SIG-M5 treated with dmso at 0.1 percent for 504 hours (cell line): ENCODE measurements at regions not wholly inside any gene's neighbourhood (a gene's known extent, or its start where the extent isn't known, plus 50 kb on each side); places are given as distances from the start of the nearest gene placed in this dataset.

ENCODE experiments used
- DNase-seq: peaks from one replicate; lab custom pipeline; 2025; ENCODE audit not compliant: unreplicated experiment; lab: John Stamatoyannopoulos, UW

DNA sequence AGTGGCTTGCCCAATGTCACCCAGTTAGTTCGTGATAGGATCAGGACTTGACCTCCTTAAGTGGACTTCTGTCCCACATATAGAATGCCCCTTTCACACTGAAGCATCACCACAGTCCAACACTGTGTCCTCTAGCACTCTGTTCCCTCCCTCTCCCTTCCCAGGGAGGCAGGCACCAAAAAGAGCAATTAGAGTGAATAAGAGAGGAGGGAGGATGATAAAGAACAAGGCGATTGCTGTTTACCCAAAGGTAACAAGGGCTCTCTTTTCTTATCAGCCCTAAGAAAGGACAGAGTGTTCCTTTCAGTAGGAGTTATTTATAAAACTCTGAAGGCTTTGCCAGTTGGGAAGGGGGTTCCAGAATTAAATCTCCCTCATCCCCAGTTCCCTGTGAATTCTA lies 192.7 kb upstream of the ATP2B1 start:
- no peak for DNase-seq

GRCh38 chr12:89899651-89900050 lies 191.0 kb upstream of the ATP2B1 start:
- DNase-seq, result no peak

DNA sequence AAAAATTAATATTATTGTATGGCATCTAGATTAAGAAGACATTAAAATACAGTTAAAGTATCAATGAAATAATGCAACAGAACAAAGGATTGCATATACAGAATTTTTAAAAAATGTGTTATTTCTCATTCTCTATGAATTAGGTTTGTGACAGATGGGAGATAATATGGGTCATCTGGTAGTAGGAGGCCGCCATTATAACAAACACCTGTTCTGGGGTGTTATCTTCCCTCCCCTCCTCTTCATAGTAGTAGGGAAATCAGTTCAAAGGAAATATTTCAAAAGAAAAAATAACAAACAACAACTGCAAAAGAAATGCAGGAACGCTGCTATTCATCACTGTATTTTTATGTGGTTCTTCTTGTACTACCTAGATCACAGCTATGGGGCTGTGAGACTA lies 187.0 kb upstream of the ATP2B1 start:
- DNase-seq, result no peak

- no peak for DNase-seq
These were observed 186.5 kb upstream of the ATP2B1 start for GRCh38 chr12:89895101-89895500.

- DNase-seq, result no peak
These were observed 185.5 kb upstream of the ATP2B1 start for GRCh38 chr12:89893972-89894706.

DNA sequence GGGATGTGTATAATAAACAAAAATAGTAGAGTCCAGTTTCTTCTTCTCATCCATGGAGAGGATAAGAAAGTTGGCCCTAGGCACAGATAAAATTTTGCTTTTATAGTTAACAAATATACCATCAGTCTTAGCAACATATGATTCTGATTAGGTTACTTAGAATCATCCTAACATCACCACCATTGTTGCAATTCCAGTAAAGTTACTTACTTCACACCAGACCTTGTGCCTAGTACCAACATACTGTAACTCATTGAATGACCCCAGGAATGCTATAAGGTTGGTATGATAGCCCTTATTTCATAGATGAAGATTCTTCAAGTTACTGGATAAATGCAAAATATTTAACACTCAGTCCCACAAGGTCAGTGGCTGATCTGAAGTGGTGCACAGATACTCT lies 183.8 kb upstream of the ATP2B1 start:
- no peak for DNase-seq

DNA sequence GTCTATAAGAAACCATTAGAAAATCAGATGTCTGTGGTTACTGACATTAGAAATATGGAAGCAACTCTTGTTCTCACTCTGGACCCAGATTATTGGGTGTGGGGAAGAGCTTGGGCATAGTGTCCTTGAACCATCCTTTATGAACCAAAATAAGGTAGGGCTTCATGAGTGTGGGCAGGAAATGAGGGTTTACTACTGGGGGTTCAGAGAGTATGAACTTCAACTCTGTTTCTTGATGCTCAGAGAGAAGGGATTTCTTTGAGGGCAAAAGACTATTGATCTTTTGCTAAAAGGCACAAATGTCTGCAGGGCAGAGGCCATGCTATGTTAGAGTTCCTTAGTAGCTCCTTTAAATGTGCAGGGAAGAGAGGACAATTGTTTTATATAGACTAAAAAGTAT lies 183.3 kb upstream of the ATP2B1 start:
- no peak for DNase-seq

DNA sequence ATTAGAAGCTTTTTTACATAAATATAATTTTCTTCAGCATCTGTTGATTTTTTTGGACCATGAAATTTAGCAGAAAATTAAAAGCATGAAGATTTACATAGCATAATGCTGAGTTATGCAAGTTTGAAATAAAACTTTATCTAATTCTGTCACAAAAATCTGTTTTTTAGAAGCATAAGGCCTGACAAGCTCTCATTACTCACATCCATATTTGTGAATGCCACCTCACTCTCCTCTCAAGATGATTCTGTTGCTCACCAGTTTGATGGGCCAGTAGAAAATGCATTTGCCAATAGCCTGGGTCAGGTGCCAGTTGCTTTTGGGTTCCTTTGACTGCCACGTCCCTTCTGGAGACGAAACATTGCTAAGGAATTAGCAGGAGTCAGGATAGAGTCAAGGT lies 181.5 kb upstream of the ATP2B1 start:
- DNase-seq, result no peak

DNA sequence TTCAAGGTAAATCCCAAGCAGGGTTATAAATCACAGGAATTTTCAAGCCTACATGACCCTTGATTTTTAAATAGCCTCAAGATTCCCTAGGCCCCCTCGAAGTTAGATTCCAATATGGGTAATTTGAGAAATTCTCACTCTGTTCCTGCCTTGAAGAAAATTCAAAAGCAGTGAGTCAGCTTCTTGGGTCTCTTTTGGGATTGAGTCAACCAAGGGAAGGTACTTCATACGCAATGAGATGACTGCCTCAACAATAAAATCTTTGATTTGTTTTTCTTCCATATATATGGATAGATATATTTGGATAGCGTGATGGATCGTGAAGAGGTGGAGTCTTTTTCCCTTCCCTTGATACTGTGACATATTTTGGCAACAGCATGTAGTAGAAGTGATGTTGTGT lies 180.4 kb upstream of the ATP2B1 start:
- DNase-seq, result no peak

GRCh38 chr12:89884952-89885351 lies 176.3 kb upstream of the ATP2B1 start:
- no peak for DNase-seq

DNA sequence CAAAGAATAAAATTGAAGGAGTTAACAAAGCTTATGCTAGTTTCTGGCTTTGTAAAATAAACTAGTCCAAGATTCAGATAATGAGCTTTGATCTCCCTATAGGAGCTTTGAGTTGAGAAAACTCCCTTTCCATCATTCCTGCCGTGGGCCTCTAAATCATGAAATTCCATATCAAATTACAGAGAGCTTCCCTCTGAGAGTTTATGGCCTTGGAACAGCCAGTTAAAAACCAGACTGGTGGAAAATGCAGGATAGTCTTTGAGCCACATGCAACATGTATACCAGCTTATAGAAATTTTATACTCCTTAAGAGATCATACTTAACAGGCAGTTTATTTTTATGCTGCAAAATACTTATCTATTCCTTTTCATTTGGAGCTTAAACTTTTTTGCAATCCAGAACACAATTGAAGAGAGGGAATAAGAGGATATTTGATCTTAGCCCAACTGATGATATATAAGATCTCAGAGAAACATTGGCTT lies 175.8 kb upstream of the ATP2B1 start:
- DNase-seq, result no peak

GRCh38 chr12:89883630-89884389 lies 175.2 kb upstream of the ATP2B1 start:
- DNase-seq, result no peak

DNA sequence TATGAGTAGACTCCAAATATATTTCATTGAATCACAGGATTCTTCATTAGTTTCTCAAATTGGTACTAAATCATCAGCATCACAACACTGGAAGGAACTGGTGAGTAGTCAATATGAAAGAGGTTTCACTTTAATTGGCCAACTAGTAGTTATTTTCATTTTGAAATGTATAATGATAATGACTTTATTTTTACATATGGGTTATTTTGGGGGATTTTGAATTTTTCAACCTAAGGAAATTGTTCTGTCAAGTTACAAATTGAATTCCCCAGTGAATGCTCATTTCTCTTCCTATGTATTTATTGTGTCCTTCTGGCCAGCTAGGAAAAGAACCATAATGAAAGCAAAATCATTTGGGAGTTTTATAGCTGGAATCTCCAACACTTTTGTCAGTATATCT lies 174.2 kb upstream of the ATP2B1 start:
- no peak for DNase-seq

DNA sequence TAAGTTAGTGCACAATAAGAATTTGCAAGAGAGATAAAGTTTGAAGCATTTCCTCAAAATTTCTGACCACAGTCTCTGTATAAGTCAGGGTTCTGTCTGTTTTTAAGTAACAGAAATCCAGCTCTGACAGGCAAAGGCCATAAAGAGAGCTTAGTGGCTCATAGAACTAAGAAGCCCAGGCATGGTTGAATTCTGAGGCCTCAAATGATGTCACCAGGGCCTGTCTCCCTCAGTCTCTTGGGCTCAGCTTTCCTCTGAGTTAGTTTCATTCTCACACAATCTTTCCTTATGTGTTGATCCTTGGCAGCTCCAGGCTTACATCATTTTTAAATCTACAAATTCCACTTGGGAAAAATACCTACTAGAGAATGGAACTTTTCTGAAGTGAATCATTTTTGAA lies 173.4 kb upstream of the ATP2B1 start:
- no peak for DNase-seq

DNA sequence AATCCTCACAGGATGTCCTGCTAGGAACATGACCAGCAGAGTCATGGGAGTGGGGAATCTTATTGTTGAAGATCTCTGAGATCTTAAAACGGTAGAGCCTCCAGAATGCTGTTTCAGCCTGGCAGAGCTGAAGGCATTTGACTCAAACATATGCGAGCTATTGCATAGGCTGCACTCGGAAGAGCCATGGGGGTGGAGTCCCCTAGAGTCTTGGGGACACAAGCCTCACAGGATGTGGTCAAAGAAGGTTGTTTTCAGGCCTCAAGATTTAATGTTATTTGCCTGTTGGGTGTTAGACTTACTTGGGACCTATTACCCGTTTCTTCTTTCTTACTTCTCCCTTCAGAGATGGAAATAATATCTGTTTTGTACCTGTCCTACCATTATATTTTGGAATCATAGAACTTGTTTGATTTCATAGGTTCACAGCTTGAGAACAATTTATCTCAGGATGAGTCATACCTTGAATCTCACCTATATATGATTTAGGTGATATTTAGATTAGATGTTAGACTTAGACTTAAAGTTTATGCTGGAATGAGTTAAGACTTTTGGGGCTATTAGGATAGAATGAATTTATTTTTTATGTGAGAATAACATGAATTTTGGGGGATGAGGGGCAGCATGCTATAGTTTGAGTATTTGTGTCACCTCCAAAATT lies 172.2 kb upstream of the ATP2B1 start:
- DNase-seq, result no peak

DNA sequence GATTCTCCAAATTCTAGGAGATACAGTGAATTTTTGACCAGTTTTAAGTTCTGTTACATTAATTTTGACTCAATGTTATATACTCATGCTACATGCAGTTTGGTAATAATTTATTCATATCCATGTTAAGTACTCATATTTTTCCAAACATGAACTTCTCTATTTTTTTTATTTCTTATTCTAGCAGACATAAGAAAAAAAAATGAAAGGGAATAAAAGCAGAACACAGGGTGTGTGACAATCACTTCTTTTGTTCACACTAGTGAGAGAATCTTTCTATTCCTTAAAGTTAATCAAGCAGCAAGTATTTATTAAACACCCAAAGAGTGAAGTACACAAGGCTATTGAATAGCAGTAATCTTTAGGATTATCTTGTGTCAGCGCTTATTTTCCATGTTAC lies 171.1 kb upstream of the ATP2B1 start:
- DNase-seq, result no peak

DNA sequence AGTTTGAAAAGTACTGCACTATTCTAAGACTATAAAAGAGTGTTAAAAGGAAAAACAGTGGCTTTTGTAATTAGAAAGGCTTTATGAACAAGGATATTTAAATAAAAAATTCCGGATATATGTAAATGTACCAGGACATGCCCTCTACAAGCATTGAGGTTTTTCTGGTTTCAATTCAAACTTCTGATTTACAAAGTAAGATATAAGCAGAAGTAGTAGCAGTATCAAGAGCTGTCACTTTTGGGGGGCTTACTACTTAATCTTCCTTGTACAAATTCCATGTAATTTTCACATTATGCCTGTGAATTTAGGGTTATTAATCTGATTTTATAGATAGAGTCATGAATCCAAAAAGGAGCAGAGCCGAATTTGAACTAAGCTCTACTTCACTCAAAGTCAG lies 170.3 kb upstream of the ATP2B1 start:
- no peak for DNase-seq

DNA sequence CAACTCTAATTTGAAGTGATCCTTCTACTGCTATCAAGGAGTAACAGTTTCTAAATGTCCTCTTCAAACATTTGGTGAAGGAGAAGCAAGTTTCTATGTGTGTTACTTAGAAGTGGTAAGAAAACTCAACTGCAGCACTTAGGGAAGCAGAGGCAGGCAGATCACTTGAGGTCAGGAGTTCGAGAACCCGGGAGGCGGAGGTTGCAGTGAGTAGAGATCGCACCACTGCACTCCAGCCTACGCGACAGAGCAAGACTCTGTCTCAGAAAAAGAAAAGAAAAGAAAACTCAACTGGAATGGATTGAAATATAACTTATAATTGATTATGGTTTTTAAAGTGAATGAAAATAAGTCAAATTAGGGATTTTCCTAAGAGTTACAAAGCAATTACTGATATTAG lies 169.7 kb upstream of the ATP2B1 start:
- no peak for DNase-seq

GRCh38 chr12:89877671-89878070 lies 169.0 kb upstream of the ATP2B1 start:
- DNase-seq, result no peak

- no peak for DNase-seq
These were observed 168.5 kb upstream of the ATP2B1 start for GRCh38 chr12:89877136-89877535.

- no peak for DNase-seq
These were observed 167.2 kb upstream of the ATP2B1 start for GRCh38 chr12:89875809-89876208.

DNA sequence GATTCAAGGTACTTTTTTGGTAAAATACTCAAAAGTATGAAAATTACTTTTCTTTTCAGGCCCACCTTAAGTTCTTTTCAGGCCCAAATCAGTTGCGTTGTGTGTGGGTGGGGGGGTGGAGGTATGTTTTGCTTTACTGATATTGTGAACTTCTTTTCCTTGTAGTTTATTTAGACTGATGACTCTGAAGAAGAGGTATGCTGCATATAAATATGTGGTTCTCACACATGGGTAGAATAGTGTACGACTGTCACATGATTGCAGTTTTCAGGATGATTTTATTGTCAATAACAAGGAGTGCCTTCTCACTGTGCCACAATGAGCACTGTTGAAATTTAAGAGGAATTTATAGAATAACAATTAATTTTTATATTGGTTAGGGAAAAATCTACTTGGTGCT lies 166.6 kb upstream of the ATP2B1 start:
- no peak for DNase-seq
